DMS114 treated with DMSO at 0.1 percent for 48 hours (cell line): ENCODE measurements at regions not wholly inside any gene's neighbourhood (a gene's known extent, or its start where the extent isn't known, plus 50 kb on each side); places are given as distances from the start of the nearest gene placed in this dataset.

ENCODE experiments used
- DNase-seq: peaks from one replicate; lab custom pipeline; 2025; ENCODE audit not compliant: unreplicated experiment; lab: John Stamatoyannopoulos, UW

DNA sequence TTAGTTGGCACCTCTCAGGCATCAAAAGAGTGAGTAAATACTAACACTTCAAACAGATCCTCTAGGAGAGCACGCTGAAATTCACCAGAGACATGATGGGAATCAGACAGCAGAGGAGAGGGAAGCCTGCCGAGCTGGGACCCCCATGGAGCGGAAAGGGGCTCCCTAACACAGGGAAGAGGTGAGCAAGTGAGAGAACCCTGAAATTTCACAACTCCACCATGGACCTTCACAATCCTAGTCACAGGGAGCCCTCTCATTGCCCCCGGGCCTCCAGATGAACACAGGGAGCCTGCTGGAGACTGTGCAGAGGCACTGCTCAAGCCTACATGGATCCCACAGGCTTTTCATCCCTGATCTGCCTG lies 59.2 kb upstream of the ANTXRL start:
- no peak for DNase-seq

DNA sequence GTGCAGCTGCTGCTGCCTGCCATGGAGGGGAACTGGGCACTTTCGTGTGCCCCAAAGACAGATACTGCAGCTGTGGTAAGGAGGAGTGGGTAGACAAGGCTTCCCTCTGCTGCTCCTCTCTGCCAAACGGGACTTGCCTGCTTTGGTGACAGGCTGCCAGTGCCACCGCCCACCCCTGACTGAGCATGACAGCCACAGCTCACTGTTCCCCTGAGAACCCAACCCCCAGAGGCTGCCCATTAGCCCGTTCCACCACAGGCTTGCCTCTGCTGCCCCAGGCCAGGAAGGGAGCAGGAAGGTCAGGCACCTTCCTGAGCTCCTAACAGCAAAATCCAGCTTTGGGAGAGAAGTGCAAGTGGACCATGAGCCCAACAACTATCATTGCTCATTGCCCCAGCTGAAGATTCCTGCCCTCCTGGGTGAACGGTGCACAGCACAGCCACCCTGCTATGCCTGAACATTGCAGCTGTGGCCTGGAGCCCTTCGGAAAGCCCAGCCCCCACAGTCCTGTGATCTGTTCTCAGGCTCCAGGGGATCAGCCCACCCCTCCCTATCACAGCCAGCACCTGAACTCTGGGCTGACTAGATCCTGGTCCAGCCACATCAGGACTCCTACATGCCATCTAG lies 58.7 kb upstream of the ANTXRL start:
- DNase-seq: no peak

DNA sequence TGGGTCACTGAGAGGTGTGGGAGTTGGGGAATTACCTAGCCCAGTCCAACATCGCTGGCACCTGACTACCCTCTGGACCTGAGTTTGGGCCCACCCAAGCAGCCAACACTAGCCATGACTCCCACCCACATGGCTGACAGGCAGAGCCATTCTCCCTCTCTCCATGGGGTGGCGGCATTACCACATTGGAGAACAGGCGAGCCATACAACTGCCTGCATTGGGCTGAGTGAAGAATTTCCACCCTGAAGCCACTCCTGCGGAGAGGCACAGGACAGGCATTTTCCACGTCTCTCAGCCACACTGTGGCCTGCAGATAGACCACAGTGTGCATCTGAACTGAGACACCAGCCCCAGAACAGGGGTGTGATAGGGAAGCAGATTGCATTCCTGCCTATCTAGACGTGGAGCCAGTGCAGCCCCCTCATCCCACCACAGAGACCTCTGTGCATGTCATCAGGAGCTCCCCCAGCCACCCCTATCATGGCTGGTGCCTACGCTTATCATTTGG lies 58.2 kb upstream of the ANTXRL start:
- peak; percentile 69 for DNase-seq

DNA sequence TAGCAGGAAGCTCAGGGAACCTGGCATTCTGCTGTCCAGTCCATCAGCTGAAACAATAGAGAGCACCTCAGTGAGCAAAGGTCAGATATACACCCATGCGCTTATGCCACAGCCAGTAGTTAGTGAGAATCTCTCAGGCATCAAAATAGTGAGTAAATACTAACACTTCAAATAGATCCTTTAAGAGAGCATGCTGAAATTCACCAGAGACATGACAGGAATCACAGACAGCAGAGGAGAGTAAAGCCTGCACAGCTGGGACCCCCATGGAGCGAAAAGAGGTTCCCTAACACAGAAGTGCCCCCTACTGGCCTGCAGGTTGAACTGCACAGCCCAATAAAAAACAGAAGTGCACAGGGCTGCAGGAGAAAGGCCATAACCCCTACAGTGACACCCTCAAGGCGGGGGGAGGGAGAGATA lies 57.6 kb upstream of the ANTXRL start:
- peak; percentile 4 for DNase-seq

DNA sequence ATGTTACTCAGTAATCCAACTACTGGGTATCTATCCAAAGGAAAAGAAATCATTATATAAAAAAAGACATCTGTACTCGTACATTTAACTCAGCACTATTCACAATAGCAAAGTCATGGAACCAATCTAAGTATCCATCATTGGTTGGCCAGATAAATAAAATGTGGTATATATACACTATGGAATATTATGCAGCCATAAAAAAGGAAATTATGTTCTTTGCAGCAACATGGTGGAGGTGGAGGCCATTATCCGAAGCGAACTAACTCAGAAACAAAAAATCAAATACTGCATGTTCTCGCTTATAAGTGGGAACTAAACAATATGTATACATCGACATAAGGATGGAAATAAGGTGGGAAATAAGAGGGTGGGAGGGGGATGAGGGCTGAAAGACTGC lies 56.2 kb upstream of the ANTXRL start:
- no peak for DNase-seq

DNA sequence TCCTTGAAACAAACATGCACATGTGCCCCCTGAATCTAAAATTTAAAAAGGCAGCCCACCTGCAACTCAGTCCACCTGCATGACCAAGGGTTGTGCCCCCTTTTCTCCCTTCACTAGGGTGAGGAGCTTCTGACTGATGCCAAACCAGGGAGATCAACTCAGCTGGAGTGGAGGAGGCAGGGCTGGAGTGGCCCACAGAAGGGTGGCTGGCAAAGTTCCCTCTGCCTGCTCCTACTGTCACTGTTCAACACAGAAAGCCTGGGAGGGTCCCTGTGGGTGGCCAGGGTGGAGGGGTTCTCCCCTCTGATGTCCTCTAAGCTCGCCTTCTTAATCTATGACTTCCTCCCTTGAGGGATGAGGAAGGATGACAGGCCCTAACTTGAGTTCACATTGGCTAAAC lies 55.7 kb upstream of the ANTXRL start:
- no peak for DNase-seq

DNA sequence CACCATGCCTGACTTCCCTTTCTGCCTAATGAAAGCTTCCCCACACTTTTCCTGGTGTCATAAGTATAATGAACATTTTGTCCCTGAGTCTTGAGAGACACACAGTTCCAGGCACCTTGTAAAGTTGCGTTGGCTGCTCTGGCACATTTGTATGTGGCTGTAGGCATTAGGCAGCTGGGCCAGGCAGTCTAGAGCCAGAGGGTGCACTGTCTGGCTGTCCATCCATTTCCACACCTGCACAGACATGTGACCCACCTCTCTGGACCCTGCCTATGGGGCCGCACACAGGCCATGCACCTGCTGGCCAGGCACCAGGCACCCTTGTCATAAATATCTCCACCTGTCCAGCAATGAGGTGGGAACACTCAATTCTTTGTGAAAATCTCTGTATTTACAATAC lies 54.7 kb upstream of the ANTXRL start:
- no peak for DNase-seq

DNA sequence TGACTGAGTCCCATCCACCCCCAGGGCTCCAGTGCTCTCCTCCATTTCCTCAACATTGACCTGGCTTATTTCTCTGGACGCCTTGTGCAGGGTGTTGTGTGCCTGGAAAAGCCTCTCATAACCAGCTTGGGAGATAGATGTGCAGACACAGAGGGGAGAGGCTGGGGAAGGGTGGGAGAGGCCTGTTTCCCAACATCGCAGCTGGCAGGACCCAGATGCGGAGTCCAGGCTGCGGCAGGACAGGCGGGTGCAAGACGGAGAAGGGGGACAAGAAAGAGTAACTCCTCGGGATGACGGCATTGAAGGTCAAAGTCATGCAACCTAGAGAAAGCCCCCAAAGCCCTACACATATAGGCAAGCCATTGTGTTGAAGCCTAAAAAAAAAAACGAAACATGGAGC lies 54.1 kb upstream of the ANTXRL start:
- DNase-seq: no peak

DNA sequence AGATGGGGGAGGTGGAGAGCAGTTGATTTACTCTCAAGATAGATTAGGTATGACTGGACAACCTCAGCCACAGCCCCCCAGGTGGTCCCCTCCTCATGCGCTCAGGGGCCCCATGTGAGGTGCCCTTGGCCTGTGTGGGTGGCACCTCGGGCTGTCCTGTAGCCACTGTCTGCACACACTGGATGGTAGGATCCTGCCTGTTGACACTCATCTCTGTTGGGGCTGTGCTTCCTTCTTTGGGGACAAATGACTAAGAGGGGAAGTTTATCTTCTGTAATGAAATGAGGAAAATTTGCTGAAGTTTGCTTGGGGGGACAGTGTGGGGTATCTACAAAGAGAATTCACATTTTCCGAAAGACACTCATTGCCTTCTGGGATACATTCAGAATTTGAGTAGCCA lies 53.6 kb upstream of the ANTXRL start:
- no peak for DNase-seq

DNA sequence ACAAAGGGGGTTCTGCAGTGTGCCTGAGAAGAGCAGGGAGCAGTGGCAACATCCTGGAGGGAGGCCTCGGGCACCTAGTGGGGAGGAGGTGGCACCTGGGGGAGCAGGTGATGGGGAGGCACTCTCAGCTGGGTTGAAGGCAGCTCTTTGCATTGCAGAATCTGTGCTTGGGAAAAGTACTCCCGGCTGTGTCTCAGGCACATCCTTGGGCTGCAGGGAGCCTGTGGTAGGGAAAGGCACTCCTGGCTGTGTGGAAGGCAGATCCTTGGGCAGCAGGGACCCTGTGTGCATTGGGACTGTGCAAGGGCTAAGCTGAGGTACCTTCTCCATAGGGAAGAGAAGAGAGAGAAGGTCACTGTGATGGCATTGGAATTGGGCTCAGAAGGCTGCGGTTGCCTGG lies 52.8 kb upstream of the ANTXRL start:
- no peak for DNase-seq

DNA sequence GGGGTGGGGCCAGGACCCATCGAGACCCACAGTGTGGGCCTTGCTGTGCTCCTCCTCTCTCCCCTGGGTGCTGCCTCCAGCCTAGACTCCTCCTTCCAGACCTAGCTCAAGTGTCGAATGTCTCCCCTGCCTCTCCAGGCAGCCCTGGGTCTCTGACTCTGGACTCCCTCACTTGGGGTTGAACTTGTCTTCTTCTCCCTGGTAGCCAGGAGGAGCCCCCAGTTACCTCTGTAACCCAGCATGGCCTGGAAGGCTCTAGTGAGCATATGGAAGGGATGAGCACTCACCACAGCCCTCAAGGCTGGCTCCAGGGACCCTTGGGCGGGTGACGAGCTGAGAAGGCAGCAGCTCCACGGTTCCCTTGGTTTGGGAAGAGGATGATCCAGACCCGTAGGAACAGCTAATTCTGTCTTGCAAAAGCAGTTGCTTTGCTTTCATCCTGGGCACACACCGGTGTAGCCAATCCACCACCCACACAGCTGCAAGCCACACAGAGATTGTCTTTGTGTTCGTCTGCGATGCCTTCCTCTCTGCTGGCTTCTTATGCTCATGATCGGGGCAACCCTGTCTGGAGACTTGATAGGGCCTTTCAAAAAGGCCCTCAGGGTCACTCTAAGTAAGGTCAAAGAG lies 52.3 kb upstream of the ANTXRL start:
- no peak for DNase-seq

DNA sequence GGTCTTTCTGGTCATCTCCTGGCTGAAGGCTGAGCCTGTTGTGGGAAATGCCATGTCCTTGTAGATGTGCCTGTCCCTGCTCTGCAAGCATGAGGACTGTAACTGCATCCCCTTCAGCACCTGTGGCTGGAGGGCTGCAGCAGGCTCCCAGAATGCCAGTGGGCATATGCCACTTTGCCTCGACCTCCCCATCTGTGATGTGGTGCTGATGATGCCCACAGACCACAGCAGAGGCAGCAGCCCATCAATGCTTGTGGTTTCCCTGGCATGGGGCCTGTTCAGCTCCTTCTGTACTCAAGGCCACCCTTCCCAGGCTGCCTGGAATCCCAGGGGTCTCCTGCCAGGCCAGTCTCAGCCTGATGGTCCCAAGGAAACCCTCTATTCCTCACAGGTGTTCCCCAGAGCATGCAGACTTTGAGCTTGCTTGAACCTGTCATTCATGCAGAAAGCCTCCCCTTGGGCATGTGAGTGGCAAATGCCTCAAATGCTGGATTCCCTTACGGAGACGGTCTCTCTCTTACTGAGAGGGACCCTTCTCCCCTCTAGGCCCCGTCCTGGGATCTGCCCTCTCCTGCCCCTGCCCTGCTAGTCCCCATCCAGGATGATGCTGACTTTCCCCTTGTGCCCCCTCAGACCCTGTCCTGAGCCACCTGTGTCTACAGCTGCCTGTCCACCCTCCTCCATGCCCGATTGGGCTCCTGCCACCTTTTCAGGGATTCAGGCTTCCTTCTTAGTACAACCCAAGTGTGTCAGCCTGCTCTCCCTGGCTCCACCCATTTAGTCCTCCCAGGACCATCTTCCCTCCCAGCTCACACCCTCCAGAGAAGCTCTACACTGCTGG lies 50.9 kb upstream of the ANTXRL start:
- DNase-seq: no peak

DNA sequence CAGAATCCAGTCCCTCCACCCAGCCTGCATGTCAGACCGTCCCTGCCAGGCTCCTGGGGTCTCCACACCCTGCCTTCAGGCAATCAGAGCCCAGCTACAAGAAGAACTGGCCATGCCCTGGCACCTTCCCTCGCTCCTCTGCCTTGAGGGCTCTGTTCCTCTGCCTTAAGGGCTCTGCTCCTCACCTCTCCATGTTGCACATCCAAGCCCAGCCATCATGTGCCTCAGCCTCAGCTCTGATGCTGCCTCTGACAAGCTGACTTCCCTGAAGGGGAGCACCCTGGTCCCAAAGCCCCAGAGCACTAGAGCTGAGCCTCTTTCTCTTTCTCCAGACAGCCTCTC lies 50.3 kb upstream of the ANTXRL start:
- no peak for DNase-seq

DNA sequence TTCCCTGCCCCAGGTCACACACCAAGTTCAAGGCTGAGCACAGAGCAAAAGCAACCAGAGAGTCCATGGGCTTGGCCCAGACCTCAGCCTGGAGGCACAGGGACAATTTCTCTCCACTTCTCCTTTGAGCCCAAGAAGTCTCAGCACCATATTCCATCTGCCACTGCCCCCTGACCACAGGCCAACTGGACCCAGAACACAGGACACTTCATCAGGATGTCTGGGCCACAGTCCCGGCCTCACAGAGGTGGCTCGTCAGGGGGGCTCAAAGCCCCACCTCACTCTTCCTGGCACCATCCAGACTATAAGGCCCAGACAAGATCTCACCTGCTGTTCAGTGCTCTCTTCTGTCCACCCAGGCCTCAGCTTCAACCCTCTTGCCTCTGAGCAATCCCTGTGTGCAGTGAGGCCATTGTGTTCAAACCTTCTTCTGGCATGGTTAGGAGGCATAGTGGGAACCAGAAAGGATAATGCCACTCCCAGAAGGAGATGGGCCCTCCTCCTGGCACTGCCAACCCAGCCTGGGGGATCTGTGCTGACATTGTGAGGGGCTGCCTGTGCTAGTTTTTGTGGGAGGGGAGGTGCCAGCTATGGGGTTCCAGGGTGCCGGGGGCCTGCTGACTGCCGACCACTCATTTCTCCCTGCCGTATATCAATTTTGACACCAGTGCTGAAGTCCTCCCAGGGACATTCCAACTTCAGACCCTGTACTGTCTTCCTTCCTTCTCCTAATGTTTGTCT lies 49.7 kb upstream of the ANTXRL start:
- DNase-seq: no peak
